NCI-H1092 treated with DMSO at 0.1 percent for 48 hours (cell line): ENCODE measurements at regions not wholly inside any gene's neighbourhood (a gene's known extent, or its start where the extent isn't known, plus 50 kb on each side); places are given as distances from the start of the nearest gene placed in this dataset.

Experiments
- DNase-seq: peaks from one replicate; lab custom pipeline; 2025; lab: John Stamatoyannopoulos, UW

- no peak for DNase-seq
Measured at GRCh38 chr4:32147446-32148085, 1427.4 kb downstream of the PCDH7 start.

DNA sequence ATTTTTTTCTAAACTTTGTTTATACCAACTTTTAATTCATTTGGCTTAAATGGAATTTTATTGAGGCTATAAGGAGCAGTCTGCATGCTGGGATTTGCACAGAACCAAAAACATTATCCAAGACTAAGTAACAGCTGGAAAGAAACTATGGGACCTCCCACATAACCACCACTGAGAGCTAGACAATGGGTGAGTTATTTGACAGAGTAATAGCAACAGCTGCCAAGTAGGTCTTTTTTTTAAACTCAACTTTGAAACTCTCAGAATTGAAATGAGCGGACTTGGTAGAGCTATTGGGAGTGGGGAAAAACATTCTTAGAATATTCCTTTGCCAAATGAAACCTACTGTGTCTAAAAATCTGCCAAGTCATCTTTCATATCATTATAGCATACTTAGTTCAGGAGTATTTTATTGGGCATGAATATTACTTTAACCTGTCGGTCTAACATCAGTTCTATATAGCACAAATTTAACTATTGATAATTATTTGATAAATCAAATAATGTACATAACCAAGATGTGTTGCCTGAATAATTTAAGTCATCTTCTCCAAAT lies 1428.0 kb downstream of the PCDH7 start:
- DNase-seq: no peak

DNA sequence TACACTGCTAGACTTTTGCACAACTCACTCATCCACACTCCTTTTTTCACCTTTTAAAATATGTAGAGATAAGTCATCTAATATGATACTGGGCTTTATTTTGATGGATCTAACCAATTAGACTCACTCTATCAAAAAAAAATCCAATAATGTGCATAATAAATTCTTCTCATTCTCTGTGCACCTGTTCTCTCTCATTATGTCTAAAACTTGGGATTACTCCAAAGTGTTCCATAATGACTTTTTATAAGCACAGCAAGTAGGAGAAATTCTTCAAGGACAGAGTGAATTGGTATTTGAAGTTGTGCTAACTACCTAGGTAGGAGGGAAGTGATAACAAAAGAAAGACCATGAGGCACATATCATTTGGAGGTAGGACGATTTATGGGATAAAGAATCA lies 1438.8 kb downstream of the PCDH7 start:
- DNase-seq: no peak

GRCh38 chr4:32161392-32161791 lies 1441.2 kb downstream of the PCDH7 start:
- no peak for DNase-seq

- DNase-seq: no peak
Measured at GRCh38 chr4:32163125-32163524, 1443.0 kb downstream of the PCDH7 start.

GRCh38 chr4:32169841-32170240 lies 1449.7 kb downstream of the PCDH7 start:
- no peak for DNase-seq

- DNase-seq: no peak
Measured at GRCh38 chr4:32172086-32172485, 1451.9 kb downstream of the PCDH7 start.

- no peak for DNase-seq
Measured at GRCh38 chr4:32172761-32173160, 1452.6 kb downstream of the PCDH7 start.

- DNase-seq: no peak
Measured at GRCh38 chr4:32180086-32180485, 1459.9 kb downstream of the PCDH7 start.

DNA sequence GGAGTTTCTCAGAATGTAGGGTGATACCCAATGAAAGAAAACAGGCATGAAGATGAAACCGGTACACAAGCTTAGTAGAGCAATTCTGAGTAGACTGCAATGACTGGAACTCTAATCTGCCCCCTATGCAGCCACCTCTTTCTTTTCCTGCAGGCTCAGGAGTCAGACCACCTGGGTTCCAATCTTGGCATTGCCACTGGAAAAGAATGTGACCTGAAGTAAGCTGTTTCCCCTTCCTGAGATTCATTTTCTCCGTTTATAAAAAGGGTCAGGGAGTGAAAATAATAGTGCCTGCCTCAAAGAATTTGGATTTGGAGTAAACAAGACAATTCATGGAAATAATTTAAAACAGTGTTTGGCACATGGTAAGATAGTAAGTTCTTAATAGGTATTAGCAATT lies 1464.0 kb downstream of the PCDH7 start:
- DNase-seq: no peak

DNA sequence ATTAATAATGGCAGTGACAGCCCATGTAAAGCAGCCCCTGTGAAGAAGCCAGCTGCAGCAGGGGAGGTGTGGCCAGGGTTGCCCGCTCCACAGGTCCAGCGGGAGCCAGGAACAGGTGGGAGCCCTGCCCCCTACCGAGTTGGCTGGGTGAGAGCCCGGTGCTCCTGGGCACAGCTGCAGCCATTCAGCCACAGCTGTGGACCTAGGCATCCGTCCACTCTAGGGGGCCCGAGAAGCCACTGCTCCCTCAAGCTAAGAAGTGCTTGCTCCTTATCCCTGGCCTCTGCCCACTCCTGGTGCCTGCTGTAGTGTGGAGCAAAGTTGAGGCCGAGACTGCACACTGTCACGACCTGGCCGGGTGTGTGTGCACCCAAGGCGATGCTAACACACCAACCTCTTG lies 1469.0 kb downstream of the PCDH7 start:
- peak; percentile 2 for DNase-seq

- DNase-seq: no peak
Measured at GRCh38 chr4:32189788-32190187, 1469.6 kb downstream of the PCDH7 start.

- DNase-seq: no peak
Measured at GRCh38 chr4:32191961-32192360, 1471.8 kb downstream of the PCDH7 start.

- no peak for DNase-seq
Measured at GRCh38 chr4:32192363-32192762, 1472.2 kb downstream of the PCDH7 start.

GRCh38 chr4:32192991-32193390 lies 1472.8 kb downstream of the PCDH7 start:
- no peak for DNase-seq

- no peak for DNase-seq
Measured at GRCh38 chr4:32196950-32197688, 1477.0 kb downstream of the PCDH7 start.

GRCh38 chr4:32199639-32200038 lies 1479.5 kb downstream of the PCDH7 start:
- no peak for DNase-seq

- no peak for DNase-seq
Measured at GRCh38 chr4:32203340-32203739, 1483.2 kb downstream of the PCDH7 start.

DNA sequence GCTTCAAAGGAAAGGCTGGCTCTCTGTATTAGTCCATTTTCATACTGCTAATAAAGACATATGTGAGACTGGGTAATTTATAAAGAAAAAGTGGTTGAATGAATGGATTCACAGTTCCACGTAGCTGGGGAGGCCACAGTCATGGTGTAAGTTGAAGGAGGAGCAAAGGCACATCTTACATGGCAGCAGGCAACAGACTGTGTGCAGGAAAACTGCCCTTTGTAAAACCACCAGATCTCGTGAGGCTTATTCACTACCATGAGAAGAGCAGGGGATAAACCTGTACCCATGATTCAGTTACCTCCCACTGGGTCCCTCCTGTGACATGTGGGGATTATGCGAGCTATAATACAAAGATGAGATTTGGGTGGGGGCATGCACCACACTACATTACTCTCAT lies 1486.6 kb downstream of the PCDH7 start:
- no peak for DNase-seq

DNA sequence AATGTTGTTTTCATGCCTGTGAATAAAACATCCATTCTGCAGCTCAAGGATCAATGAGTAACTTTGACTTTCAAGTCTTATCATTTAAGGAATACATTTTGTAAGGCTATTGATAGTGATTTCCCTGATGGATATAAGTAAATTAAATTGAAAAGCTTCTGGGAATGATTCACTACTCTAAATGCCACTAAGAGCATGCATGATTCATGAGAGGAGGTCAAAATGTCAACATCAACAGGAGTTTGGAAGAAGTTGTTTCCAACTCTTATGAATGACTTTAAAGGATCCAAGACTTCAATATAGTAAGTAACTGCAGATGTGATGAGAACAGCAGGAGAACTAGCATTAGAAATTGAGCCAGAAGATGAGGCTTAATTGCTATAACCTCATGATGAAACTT lies 1487.3 kb downstream of the PCDH7 start:
- no peak for DNase-seq

DNA sequence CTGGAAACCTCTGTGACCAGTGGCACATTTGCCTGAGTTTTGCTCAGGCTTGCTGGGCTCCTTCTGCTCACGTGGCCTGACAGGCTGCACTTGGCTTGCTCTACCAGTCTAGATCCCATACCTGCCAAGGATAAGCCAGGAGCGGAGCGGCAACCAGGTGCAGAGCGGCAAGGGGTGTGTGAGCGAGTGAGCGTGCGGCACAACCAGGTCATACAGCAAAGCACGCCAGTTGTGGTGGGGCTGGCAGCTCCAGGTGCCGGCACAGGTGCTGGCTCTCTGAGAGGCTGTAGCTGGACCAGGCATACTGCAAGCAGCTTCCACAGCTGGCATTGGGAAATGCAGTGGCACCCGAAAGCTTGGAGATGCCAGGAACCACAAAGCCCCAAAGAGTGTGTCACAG lies 1495.1 kb downstream of the PCDH7 start:
- no peak for DNase-seq

DNA sequence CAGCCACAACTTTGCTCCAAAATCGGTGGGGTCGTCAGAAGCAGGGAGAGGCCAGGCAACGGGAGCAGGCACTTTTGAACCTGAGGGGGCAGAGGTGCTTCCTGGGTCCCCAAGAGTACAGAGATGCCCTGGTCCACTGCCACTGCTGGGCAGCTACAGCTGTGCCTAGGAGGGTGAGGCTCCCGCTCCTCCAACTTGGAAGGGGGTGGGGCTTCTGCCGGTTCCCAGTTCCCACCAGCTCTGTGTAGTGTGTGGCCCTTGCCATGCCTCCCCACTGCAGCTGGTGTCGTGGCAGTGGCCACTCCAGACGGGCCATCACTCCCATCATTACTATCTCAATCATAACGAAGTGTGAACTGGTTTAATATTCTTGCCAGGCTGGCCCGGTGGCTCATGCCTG lies 1496.3 kb downstream of the PCDH7 start:
- no peak for DNase-seq

GRCh38 chr4:32219306-32220075 lies 1499.3 kb downstream of the PCDH7 start:
- no peak for DNase-seq
